Caco-2 (cell line): ENCODE measurements at regions not wholly inside any gene's neighbourhood (a gene's known extent, or its start where the extent isn't known, plus 50 kb on each side); places are given as distances from the start of the nearest gene placed in this dataset.

ENCODE experiments used
- BruUV-seq: library from RNA; stranded (reverse); fragments of 400-500 nt; replicated peaks from 2 replicates; lab custom pipeline; 2021; lab: Mats Ljungman, UMichigan
- CTCF ChIA-PET: fragments of 300-600 bp; sonication (Branson Sonifier 250); formaldehyde crosslinking; loops from one replicate; lab custom pipeline; 2022; ENCODE audit warnings: antibody characterized with exemption; lab: Charles Lee
- POLR2A ChIA-PET: fragments of 300-600 bp; sonication (Branson Sonifier 250); formaldehyde crosslinking; loops from one replicate; lab custom pipeline; 2022; ENCODE audit warnings: antibody characterized with exemption; lab: Charles Lee
- DNase-seq, 2 experiments: peaks; one replicate each; pipeline versions ENCODE4 v3.0.0 to v3.0.0-alpha.2; 2020 to 2022
- H3K27me3 ChIP-seq: replicated peaks from 2 replicates; pipeline ENCODE4 v1.6.0; 2011; ENCODE audit warnings: low read length; ENCODE audit not compliant: control insufficient read depth, insufficient read depth
- H3K36me3 ChIP-seq: 2 replicates; pipeline ENCODE4 v1.5.1; 2011; ENCODE audit warnings: low read length; ENCODE audit not compliant: control insufficient read depth, insufficient read depth
- H3K4me1 ChIP-seq: fragments of 250-450 bp; sonication (Bioruptor Pico); 2 replicates; pipeline ENCODE4 v1.5.1; 2020; ENCODE audit warnings: mild to moderate bottlenecking
- H3K4me3 ChIP-seq: 2 replicates; pipeline ENCODE4 v1.5.1; 2011; ENCODE audit warnings: low read depth, mild to moderate bottlenecking, control low read depth, low read length
- H3K9me3 ChIP-seq: fragments of 250-450 bp; sonication (Bioruptor Pico); 2 replicates; pipeline ENCODE4 v1.5.1; 2020; ENCODE audit warnings: mild to moderate bottlenecking, moderate library complexity
- H3K27ac Mint-ChIP-seq: one replicate; pipeline ENCODE4 v1.8.0; 2022; ENCODE audit warnings: mixed read lengths; ENCODE audit not compliant: unreplicated experiment
- H3K27me3 Mint-ChIP-seq: one replicate; pipeline ENCODE4 v1.8.0; 2022; ENCODE audit warnings: mixed read lengths; ENCODE audit not compliant: insufficient read depth, unreplicated experiment
- H3K36me3 Mint-ChIP-seq: one replicate; pipeline ENCODE4 v1.8.0; 2022; ENCODE audit warnings: mild to moderate bottlenecking, mixed read lengths; ENCODE audit not compliant: insufficient read depth, unreplicated experiment
- H3K4me1 Mint-ChIP-seq: one replicate; pipeline ENCODE4 v1.8.0; 2022; ENCODE audit warnings: low read depth, mixed read lengths; ENCODE audit not compliant: unreplicated experiment
- H3K4me3 Mint-ChIP-seq: one replicate; pipeline ENCODE4 v1.8.0; 2022; ENCODE audit warnings: mild to moderate bottlenecking, moderate library complexity, mixed read lengths; ENCODE audit not compliant: unreplicated experiment
- H3K9me3 Mint-ChIP-seq: one replicate; pipeline ENCODE4 v1.8.0; 2022; ENCODE audit warnings: mixed read lengths; ENCODE audit not compliant: unreplicated experiment
- intact Hi-C: fragments of 100-400 bp; cut with micrococcal nuclease; formaldehyde crosslinking; loops from one replicate; pipeline ENCODE4 v1.10.0; 2022; ENCODE audit not compliant: unreplicated experiment
- TF ChIP-seq, protein P1 (sequence below), 2 experiments: fragments of 200-600 bp in 1 of 2; IDR thresholded peaks; 1 replicate in 1 of 2; 2 replicates in 1 of 2; pipeline versions ENCODE4 v1.5.1 to v1.8.0; 2011 to 2022; ENCODE audit warnings: antibody characterized with exemption in 1 of 2, control low read depth in 1 of 2, inconsistent platforms in 1 of 2, low read depth in 1 of 2, low read length in 1 of 2, mild to moderate bottlenecking in 1 of 2, moderate library complexity in 1 of 2; ENCODE audit not compliant: insufficient read depth in 1 of 2, severe bottlenecking in 1 of 2, unreplicated experiment in 1 of 2

DNA sequence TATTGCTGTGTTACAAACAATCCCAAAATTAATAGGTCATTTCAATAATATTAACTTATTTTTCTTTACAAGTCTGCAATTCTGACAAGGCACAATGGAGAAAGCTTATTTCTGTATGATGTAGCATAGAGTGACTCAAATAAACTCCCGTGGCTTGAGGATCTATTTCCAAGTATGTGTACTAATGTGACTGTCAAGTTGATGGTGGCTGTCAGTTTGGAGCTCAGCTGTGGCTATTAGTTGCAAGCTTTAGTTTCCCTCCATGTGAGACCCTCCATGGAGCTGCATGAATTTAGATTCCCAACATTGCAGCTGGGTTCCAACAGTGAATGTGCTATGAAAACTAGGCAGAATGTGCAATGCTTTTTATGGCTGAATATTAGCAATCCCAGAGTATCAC is 515.5 kb upstream of the GBE1 start:
- Histone ChIP-seq H3K4me1 (no peaks in the 10 kb centered on the region), H3K36me3 (no peaks in the 10 kb centered on the region), H3K9me3 (no peaks in the 10 kb centered on the region), H3K4me3 (no peak overlapping the region), H3K27me3 (no peaks in the 10 kb centered on the region)
- no peaks in the 10 kb centered on the region for H3K36me3 Mint-ChIP-seq
- no peak overlapping the region for H3K4me3 Mint-ChIP-seq
- TF ChIP-seq, protein P1, sequence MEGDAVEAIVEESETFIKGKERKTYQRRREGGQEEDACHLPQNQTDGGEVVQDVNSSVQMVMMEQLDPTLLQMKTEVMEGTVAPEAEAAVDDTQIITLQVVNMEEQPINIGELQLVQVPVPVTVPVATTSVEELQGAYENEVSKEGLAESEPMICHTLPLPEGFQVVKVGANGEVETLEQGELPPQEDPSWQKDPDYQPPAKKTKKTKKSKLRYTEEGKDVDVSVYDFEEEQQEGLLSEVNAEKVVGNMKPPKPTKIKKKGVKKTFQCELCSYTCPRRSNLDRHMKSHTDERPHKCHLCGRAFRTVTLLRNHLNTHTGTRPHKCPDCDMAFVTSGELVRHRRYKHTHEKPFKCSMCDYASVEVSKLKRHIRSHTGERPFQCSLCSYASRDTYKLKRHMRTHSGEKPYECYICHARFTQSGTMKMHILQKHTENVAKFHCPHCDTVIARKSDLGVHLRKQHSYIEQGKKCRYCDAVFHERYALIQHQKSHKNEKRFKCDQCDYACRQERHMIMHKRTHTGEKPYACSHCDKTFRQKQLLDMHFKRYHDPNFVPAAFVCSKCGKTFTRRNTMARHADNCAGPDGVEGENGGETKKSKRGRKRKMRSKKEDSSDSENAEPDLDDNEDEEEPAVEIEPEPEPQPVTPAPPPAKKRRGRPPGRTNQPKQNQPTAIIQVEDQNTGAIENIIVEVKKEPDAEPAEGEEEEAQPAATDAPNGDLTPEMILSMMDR (IDR thresholded peaks at IDR 0.05; ENCODE audit: insufficient read depth in 1 of 2, low read depth in 1 of 2, low read length in 1 of 2, severe bottlenecking in 1 of 2, unreplicated experiment in 1 of 2), result no peak
- no peak overlapping the region for H3K27ac Mint-ChIP-seq
- intact Hi-C loops, result no loop called here
- ChIA-PET POLR2A (no interaction called here), CTCF (no interaction called here)
- BruUV-seq, result no TSS peak
- DNase-seq, result no peak
- no peaks in the 10 kb centered on the region for H3K9me3 Mint-ChIP-seq
- no peaks in the 10 kb centered on the region for H3K4me1 Mint-ChIP-seq
- H3K27me3 Mint-ChIP-seq, result peaks cover 3% of the 10 kb centered on the region

DNA sequence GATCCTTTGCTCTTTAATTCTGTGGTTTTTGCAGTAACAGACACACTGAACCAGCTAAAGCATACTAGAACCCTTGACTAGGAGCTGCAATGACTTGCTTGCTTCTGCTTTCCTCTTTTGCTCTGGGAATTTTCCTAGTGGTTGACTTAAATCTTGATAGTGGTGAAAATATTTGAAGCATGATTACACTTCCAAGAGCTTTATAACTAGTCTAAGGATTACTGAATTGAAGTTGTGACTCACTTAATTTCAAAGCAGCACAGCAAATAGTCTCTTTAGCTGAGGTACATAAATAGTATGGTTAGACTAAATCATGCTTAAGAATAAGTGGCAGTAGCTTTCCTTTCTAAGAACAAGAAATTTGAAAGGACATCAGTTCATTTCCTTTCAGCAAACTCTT is 513.5 kb upstream of the GBE1 start:
- no peak for DNase-seq
- no peaks in the 10 kb centered on the region for H3K4me1 ChIP-seq
- H3K4me3 ChIP-seq, result no peak overlapping the region
- CTCF ChIA-PET, result no interaction called here
- TF ChIP-seq, protein P1 (IDR thresholded peaks at IDR 0.05; ENCODE audit: insufficient read depth in 1 of 2, low read depth in 1 of 2, low read length in 1 of 2, severe bottlenecking in 1 of 2, unreplicated experiment in 1 of 2), result no peak
- BruUV-seq, result no TSS peak
- no peaks in the 10 kb centered on the region for H3K27me3 ChIP-seq
- Mint-ChIP-seq H3K27me3 (peaks cover 3% of the 10 kb centered on the region), H3K36me3 (no peaks in the 10 kb centered on the region), H3K27ac (no peak overlapping the region), H3K4me1 (no peaks in the 10 kb centered on the region), H3K9me3 (peaks cover 10% of the 10 kb centered on the region), H3K4me3 (no peak overlapping the region)
- no peaks in the 10 kb centered on the region for H3K36me3 ChIP-seq
- intact Hi-C loops, result no loop called here
- POLR2A ChIA-PET, result no interaction called here
- no peaks in the 10 kb centered on the region for H3K9me3 ChIP-seq

DNA sequence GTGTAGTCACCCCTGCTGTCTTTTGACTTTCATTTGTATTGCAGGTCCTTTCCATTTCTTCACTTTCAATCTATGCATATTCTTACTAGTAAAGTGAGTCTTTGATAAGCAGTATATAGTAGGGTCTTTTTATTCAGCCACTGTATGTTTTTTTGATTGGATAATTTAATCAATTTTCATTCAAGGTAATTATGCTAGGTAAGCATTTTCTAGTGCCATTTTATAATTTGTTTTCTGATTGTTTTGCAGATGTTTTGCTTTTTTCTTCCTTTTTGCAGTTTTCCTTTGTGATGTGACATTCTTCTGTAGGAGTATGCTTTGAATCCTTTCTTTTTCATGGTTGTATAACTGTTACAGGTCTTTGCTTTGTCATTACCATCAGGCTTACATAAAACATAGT is 504.3 kb upstream of the GBE1 start:
- no peak overlapping the region for H3K27ac Mint-ChIP-seq
- no peaks in the 10 kb centered on the region for H3K36me3 Mint-ChIP-seq
- H3K9me3 Mint-ChIP-seq, result peaks cover under 1% of the 10 kb centered on the region
- Histone ChIP-seq H3K4me3 (no peak overlapping the region), H3K36me3 (no peaks in the 10 kb centered on the region), H3K4me1 (no peaks in the 10 kb centered on the region), H3K27me3 (no peaks in the 10 kb centered on the region), H3K9me3 (no peaks in the 10 kb centered on the region)
- H3K4me1 Mint-ChIP-seq, result no peaks in the 10 kb centered on the region
- H3K27me3 Mint-ChIP-seq, result no peaks in the 10 kb centered on the region
- POLR2A ChIA-PET, result no interaction called here
- no peak overlapping the region for H3K4me3 Mint-ChIP-seq
- BruUV-seq, result no TSS peak
- no peak for DNase-seq
- intact Hi-C loops, result no loop called here
- TF ChIP-seq, protein P1 (IDR thresholded peaks at IDR 0.05; ENCODE audit: insufficient read depth in 1 of 2, low read depth in 1 of 2, low read length in 1 of 2, severe bottlenecking in 1 of 2, unreplicated experiment in 1 of 2), result no peak
- CTCF ChIA-PET, result no interaction called here
